Smooth muscle cell (in vitro differentiated cells): ENCODE measurements at regions not wholly inside any gene's neighbourhood (a gene's known extent, or its start where the extent isn't known, plus 50 kb on each side); places are given as distances from the start of the nearest gene placed in this dataset.
"Not testable (repeated sequence)": the region's sequence is repeated elsewhere in the genome, so short reads cannot be mapped to it uniquely, and the experiment has no call there.

ENCODE experiments used
- DNase-seq: peaks from one replicate; lab custom pipeline; 2025; ENCODE audit not compliant: unreplicated experiment; lab: John Stamatoyannopoulos, UW
- H2AFZ ChIP-seq: fragments of 200-600 bp; sonication (generic); 2 replicates; pipeline ENCODE4 v1.6.0; 2016; ENCODE audit warnings: antibody characterized with exemption, low read depth, mild to moderate bottlenecking
- H3F3A ChIP-seq: fragments of 200-600 bp; sonication (generic); 2 replicates; pipeline ENCODE4 v1.6.0; 2017; ENCODE audit warnings: antibody characterized with exemption, low read depth
- H3K27ac ChIP-seq: fragments of 200-600 bp; sonication (generic); 2 replicates; pipeline ENCODE4 v1.5.1; 2016; ENCODE audit warnings: low read depth, mild to moderate bottlenecking
- H3K27me3 ChIP-seq: fragments of 200-600 bp; sonication (generic); 2 replicates; pipeline ENCODE4 v1.6.1; 2016; ENCODE audit warnings: low read depth, mild to moderate bottlenecking
- H3K36me3 ChIP-seq: fragments of 200-600 bp; sonication (generic); 2 replicates; pipeline ENCODE4 v1.5.1; 2016; ENCODE audit warnings: low read depth
- H3K4me1 ChIP-seq: fragments of 200-600 bp; sonication (generic); 2 replicates; pipeline ENCODE4 v1.5.1; 2016; ENCODE audit warnings: low read depth
- H3K4me2 ChIP-seq: fragments of 200-600 bp; sonication (generic); 2 replicates; pipeline ENCODE4 v1.6.0; 2016; ENCODE audit warnings: mild to moderate bottlenecking
- H3K4me3 ChIP-seq: fragments of 200-600 bp; sonication (generic); 2 replicates; pipeline ENCODE4 v1.5.1; 2016; ENCODE audit warnings: mild to moderate bottlenecking
- H3K79me2 ChIP-seq: fragments of 200-600 bp; sonication (generic); 2 replicates; pipeline ENCODE4 v1.6.0; 2016; ENCODE audit warnings: low read depth, mild to moderate bottlenecking
- H3K9ac ChIP-seq: fragments of 200-600 bp; sonication (generic); 2 replicates; pipeline ENCODE4 v1.6.0; 2016; ENCODE audit warnings: low read depth
- H3K9me3 ChIP-seq: fragments of 200-600 bp; sonication (generic); replicated peaks from 2 replicates; pipeline ENCODE4 v1.5.1; 2016; ENCODE audit warnings: low read depth
- H4K20me1 ChIP-seq: fragments of 200-600 bp; sonication (generic); 2 replicates; pipeline ENCODE4 v1.6.0; 2016; ENCODE audit warnings: low read depth
- WGBS: methylation state at CpG from one replicate; pipeline ENCODE4 v1.1.7; 2016; ENCODE audit warnings: low lambda C conversion rate; 5-methylcytosine and 5-hydroxymethylcytosine counted together
- TF ChIP-seq, protein P1 (sequence below): fragments of 200-600 bp; sonication (generic); IDR thresholded peaks from 2 replicates; pipeline ENCODE4 v1.5.1; 2017; ENCODE audit warnings: borderline replicate concordance, mild to moderate bottlenecking, antibody characterized with exemption; ENCODE audit not compliant: insufficient read depth, poor library complexity, severe bottlenecking

DNA sequence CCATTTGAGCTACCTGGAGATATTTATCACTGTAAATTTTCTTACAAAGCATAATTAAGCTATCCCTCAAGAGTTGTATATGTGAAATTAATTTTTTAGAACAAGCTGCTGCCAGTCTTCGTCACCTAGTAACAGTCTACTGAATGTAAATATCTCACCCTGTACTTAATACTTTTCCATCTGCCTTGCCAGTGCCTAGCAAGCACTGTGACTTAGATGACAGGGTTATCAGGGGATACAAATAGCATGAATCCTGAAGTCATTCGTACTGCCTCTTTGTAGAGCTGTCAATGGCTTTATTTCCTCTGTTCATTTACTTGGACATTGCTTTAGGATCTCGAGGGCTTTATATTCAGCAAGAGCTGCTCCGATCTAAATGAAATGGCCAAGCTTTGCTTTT is 763.6 kb downstream of the ADCYAP1 start:
- Histone ChIP-seq H3F3A (no peaks in the 10 kb centered on the region), H3K79me2 (no peaks in the 10 kb centered on the region), H3K4me2 (no peak overlapping the region), H3K9ac (no peak overlapping the region), H4K20me1 (no peaks in the 10 kb centered on the region), H3K4me1 (no peaks in the 10 kb centered on the region), H3K27me3 (no peaks in the 10 kb centered on the region), H3K36me3 (no peaks in the 10 kb centered on the region), H2AFZ (no peak overlapping the region), H3K9me3 (no peaks in the 10 kb centered on the region), H3K27ac (no peak overlapping the region), H3K4me3 (no peak overlapping the region)
- TF ChIP-seq, protein P1, sequence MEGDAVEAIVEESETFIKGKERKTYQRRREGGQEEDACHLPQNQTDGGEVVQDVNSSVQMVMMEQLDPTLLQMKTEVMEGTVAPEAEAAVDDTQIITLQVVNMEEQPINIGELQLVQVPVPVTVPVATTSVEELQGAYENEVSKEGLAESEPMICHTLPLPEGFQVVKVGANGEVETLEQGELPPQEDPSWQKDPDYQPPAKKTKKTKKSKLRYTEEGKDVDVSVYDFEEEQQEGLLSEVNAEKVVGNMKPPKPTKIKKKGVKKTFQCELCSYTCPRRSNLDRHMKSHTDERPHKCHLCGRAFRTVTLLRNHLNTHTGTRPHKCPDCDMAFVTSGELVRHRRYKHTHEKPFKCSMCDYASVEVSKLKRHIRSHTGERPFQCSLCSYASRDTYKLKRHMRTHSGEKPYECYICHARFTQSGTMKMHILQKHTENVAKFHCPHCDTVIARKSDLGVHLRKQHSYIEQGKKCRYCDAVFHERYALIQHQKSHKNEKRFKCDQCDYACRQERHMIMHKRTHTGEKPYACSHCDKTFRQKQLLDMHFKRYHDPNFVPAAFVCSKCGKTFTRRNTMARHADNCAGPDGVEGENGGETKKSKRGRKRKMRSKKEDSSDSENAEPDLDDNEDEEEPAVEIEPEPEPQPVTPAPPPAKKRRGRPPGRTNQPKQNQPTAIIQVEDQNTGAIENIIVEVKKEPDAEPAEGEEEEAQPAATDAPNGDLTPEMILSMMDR: no peak
- no peak for DNase-seq
- WGBS: 68% methylated on average over 4 of the region's 4 CpGs

DNA sequence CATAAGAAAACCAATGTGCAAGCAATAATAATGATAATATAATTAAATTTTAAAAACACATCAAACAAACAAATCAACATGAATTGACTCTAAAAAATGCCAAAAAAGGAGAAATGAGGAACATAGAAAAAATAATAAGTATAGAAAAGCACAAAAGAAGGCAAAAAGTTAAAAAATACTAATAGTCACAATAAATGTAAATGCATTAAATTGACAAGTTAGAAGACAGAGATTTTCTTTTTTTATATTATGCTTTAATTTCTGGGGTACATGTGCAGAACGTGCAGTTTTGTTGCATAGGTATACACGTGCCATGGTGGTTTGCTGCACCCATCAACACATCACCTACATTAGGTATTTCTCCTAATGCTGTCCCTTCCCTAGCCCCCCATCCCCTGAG is 767.0 kb downstream of the ADCYAP1 start:
- not testable (repeated sequence) for H3K4me3 ChIP-seq, H3K9ac ChIP-seq, H3K79me2 ChIP-seq, H3K27ac ChIP-seq, H4K20me1 ChIP-seq, H3F3A ChIP-seq, H3K9me3 ChIP-seq, H2AFZ ChIP-seq, DNase-seq, H3K4me2 ChIP-seq, H3K36me3 ChIP-seq, H3K4me1 ChIP-seq, H3K27me3 ChIP-seq
- WGBS: 88% methylated on average over 2 of the region's 2 CpGs

DNA sequence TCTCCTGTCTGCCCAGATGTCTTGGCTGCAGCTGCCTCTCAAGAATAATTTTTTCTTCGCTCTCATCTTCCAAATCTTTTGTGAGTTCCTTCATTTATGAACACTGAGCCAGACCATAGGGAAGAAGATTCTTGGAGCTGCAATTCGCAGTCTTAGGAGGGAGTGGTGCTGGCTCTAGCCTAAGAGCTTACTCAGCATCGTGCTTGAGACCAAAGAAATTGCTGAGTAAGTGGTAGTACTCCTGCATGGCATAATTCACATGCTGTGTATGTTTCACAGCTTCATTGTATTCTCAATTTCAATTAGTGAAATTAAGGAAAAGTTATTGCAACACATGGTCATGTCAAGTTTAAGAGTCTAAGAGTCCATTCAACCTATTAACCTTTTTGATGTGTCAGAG is 771.7 kb downstream of the ADCYAP1 start:
- no peak overlapping the region for H3K9ac ChIP-seq
- no peak for DNase-seq
- no peak overlapping the region for H2AFZ ChIP-seq
- no peak overlapping the region for H3K4me3 ChIP-seq
- no peaks in the 10 kb centered on the region for H3K4me1 ChIP-seq
- no peak overlapping the region for H3K4me2 ChIP-seq
- TF ChIP-seq, protein P1: no peak
- H3K9me3 ChIP-seq: no peaks in the 10 kb centered on the region
- H3K27me3 ChIP-seq: no peaks in the 10 kb centered on the region
- H4K20me1 ChIP-seq: no peaks in the 10 kb centered on the region
- no peaks in the 10 kb centered on the region for H3K36me3 ChIP-seq
- no peaks in the 10 kb centered on the region for H3K79me2 ChIP-seq
- WGBS: 97% methylated on average over 3 of the region's 3 CpGs
- H3F3A ChIP-seq: no peaks in the 10 kb centered on the region
- no peak overlapping the region for H3K27ac ChIP-seq

DNA sequence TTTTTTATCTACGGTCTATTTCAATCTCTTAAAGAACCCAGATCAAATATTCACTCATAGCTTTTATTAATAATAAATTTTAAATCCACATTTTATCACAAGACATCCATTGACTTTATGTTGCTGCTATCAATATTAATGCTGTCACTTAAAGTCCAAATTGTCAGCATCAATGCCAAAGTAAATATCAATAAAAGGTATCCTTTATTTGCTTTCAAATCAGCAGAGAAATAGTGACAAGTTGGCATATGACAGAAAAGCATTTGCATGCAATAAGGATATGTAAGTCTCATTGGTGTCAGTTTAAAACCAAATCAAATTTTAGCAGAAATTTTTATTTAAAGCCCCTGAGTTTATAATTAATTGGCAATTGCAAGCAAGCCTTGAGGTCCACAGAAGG is 775.4 kb downstream of the ADCYAP1 start:
- TF ChIP-seq, protein P1: no peak
- H3K4me2 ChIP-seq: no peak overlapping the region
- no peak overlapping the region for H3K27ac ChIP-seq
- no peaks in the 10 kb centered on the region for H3K27me3 ChIP-seq
- H3K4me1 ChIP-seq: no peaks in the 10 kb centered on the region
- H3K9me3 ChIP-seq: no peaks in the 10 kb centered on the region
- H3K9ac ChIP-seq: no peak overlapping the region
- H2AFZ ChIP-seq: no peak overlapping the region
- no peaks in the 10 kb centered on the region for H3F3A ChIP-seq
- no peaks in the 10 kb centered on the region for H3K36me3 ChIP-seq
- H3K4me3 ChIP-seq: no peak overlapping the region
- H3K79me2 ChIP-seq: no peaks in the 10 kb centered on the region
- no peak for DNase-seq
- H4K20me1 ChIP-seq: no peaks in the 10 kb centered on the region
- WGBS: 98% methylated on average over 1 of the region's 1 CpG
